PC-3 (cell line): ENCODE measurements at regions not wholly inside any gene's neighbourhood (a gene's known extent, or its start where the extent isn't known, plus 50 kb on each side); places are given as distances from the start of the nearest gene placed in this dataset.

Experiments
- ATAC-seq: fragments of 200-7000 bp; cut with Tn5 transposase; 2 replicates; pipeline ENCODE4 v1.9.1; 2020; ENCODE audit warnings: mild to moderate bottlenecking, moderate library complexity
- BruUV-seq: library from RNA; stranded (reverse); fragments of 400-500 nt; replicated peaks from 2 replicates; lab custom pipeline; 2021; lab: Mats Ljungman, UMichigan
- CTCF ChIA-PET: fragments of 300-600 bp; sonication (Branson Sonifier 250); formaldehyde crosslinking; loops from one replicate; lab custom pipeline; 2022; ENCODE audit warnings: antibody characterized with exemption; lab: Charles Lee
- POLR2A ChIA-PET: fragments of 300-600 bp; sonication (Branson Sonifier 250); formaldehyde crosslinking; loops from one replicate; lab custom pipeline; 2022; ENCODE audit warnings: antibody characterized with exemption; ENCODE audit not compliant: unreplicated experiment; lab: Charles Lee
- DNase-seq: peaks from one replicate; pipeline ENCODE4 v3.0.0-alpha.2; 2015
- H2AFZ ChIP-seq: fragments of 300-600 bp; sonication (generic); 2 replicates; pipeline ENCODE4 v1.6.0; 2016; ENCODE audit warnings: antibody characterized with exemption, low read length
- H3F3A ChIP-seq: fragments of 300-600 bp; sonication (generic); one replicate; pipeline ENCODE4 v1.6.0; 2017; ENCODE audit warnings: antibody characterized with exemption, low read length, control low read depth, mild to moderate bottlenecking; ENCODE audit not compliant: unreplicated experiment
- H3K27ac ChIP-seq: fragments of 300-600 bp; sonication (generic); 2 replicates; pipeline ENCODE4 v1.5.1; 2016; ENCODE audit warnings: mild to moderate bottlenecking, low read length
- H3K27me3 ChIP-seq: fragments of 300-600 bp; sonication (generic); 2 replicates; pipeline ENCODE4 v1.6.1; 2016; ENCODE audit warnings: low read length, mixed read lengths
- H3K36me3 ChIP-seq: fragments of 300-600 bp; sonication (generic); 2 replicates; pipeline ENCODE4 v1.6.1; 2016; ENCODE audit warnings: low read depth, mixed run types, low read length, mixed read lengths
- H3K4me1 ChIP-seq: fragments of 300-600 bp; sonication (generic); 2 replicates; pipeline ENCODE4 v1.5.1; 2016; ENCODE audit warnings: low read length; ENCODE audit not compliant: insufficient read depth
- H3K4me2 ChIP-seq: fragments of 300-600 bp; sonication (generic); 2 replicates; pipeline ENCODE4 v1.6.0; 2016; ENCODE audit warnings: low read length
- H3K4me3 ChIP-seq: fragments of 300-600 bp; sonication (generic); 2 replicates; pipeline ENCODE4 v1.5.1; 2016; ENCODE audit warnings: mild to moderate bottlenecking, low read length, mixed read lengths
- H3K79me2 ChIP-seq: fragments of 300-600 bp; sonication (generic); 2 replicates; pipeline ENCODE4 v1.6.1; 2017; ENCODE audit warnings: low read length, mixed read lengths
- H3K9ac ChIP-seq: fragments of 300-600 bp; sonication (generic); 2 replicates; pipeline ENCODE4 v1.6.0; 2016; ENCODE audit warnings: mild to moderate bottlenecking, low read length
- H3K9me2 ChIP-seq: fragments of 300-600 bp; sonication (generic); replicated peaks from 2 replicates; pipeline ENCODE4 v1.6.1; 2016; ENCODE audit warnings: mixed run types, low read length, mixed read lengths
- H3K9me3 ChIP-seq: fragments of 300-600 bp; sonication (generic); 2 replicates; pipeline ENCODE4 v1.6.1; 2016; ENCODE audit warnings: low read length, mixed read lengths
- H4K20me1 ChIP-seq: fragments of 300-600 bp; sonication (generic); 2 replicates; pipeline ENCODE4 v1.6.1; 2016; ENCODE audit warnings: low read length, mixed read lengths
- CTCF ChIP-seq: fragments of 300-600 bp; sonication (generic); conservative IDR thresholded peaks from 2 replicates; pipeline ENCODE4 v1.5.1; 2017; ENCODE audit warnings: antibody characterized with exemption, low read depth, mild to moderate bottlenecking, low read length
- EZH2 ChIP-seq: fragments of 300-600 bp; sonication (generic); IDR thresholded peaks from one replicate; pipeline ENCODE4 v1.6.1; 2017; ENCODE audit warnings: antibody characterized with exemption, mild to moderate bottlenecking, low read length; ENCODE audit not compliant: unreplicated experiment
- EZH2phosphoT487 ChIP-seq: fragments of 300-600 bp; sonication (generic); IDR thresholded peaks from 2 replicates; pipeline ENCODE4 v1.6.1; 2018; ENCODE audit warnings: mild to moderate bottlenecking, antibody characterized with exemption, low read length, borderline replicate concordance
- intact Hi-C: fragments of 100-400 bp; cut with micrococcal nuclease; formaldehyde crosslinking; loops from 2 replicates; pipeline ENCODE4 v1.9.0; 2023

DNA sequence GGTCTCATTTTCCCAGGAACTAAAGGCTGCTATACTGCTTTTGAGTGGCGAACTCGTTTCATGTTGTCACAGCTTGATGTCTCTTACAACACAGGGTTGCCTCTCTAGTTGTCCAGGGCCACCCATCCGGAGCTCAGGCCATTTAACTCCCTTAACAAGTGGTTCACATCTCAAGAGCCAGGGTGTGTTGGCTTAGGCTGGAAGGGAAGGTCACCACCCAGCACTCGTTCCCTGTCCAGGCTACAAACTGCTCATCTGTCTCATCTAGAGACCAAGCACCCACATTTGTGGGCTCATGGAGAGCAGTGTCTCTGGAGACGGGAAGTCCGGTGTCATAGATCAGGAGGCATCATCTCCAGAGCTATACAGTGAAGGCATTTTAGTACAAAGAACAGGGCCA is 106.8 kb upstream of the EXOC2 start:
- no peaks in the 10 kb centered on the region for H3K9me2 ChIP-seq
- H3K27ac ChIP-seq, result no peak overlapping the region
- CTCF ChIA-PET, result interaction anchor here (0.6 to 1.0 kb wide), 2 partner anchors 581 to 584 kb away, joined by 3 to 5 read pairs; no protein-coding TSS in a partner anchor
- BruUV-seq, result no TSS peak
- H3K4me1 ChIP-seq, result no peaks in the 10 kb centered on the region
- POLR2A ChIA-PET, result no interaction called here
- TF ChIP-seq CTCF (no peak), EZH2phosphoT487 (no peak), EZH2 (no peak)
- intact Hi-C loops, result no loop called here
- no peaks in the 10 kb centered on the region for H3F3A ChIP-seq
- H2AFZ ChIP-seq, result no peak overlapping the region
- DNase-seq (no peak), ATAC-seq (no peak)
- H3K79me2 ChIP-seq, result no peaks in the 10 kb centered on the region
- H3K27me3 ChIP-seq, result peaks cover 87% of the 10 kb centered on the region
- no peak overlapping the region for H3K9ac ChIP-seq
- H3K4me3 ChIP-seq, result no peak overlapping the region
- no peaks in the 10 kb centered on the region for H3K9me3 ChIP-seq
- no peaks in the 10 kb centered on the region for H3K36me3 ChIP-seq
- no peak overlapping the region for H3K4me2 ChIP-seq
- H4K20me1 ChIP-seq, result no peaks in the 10 kb centered on the region

- intact Hi-C loops, result loop anchor here (1.0 to 2.0 kb wide), 4 partner anchors 539 to 639 kb away; no protein-coding TSS in a partner anchor
- H3K4me3 ChIP-seq, result no peak overlapping the region
- H3K9me2 ChIP-seq, result no peaks in the 10 kb centered on the region
- H2AFZ ChIP-seq, result no peak overlapping the region
- H3K27ac ChIP-seq, result no peak overlapping the region
- no TSS peak for BruUV-seq
- H3K36me3 ChIP-seq, result no peaks in the 10 kb centered on the region
- peaks cover 87% of the 10 kb centered on the region for H3K27me3 ChIP-seq
- H3K4me2 ChIP-seq, result no peak overlapping the region
- TF ChIP-seq CTCF (peak; percentile 85), EZH2 (no peak), EZH2phosphoT487 (no peak)
- POLR2A ChIA-PET, result no interaction called here
- DNase-seq (peak; percentile 66), ATAC-seq (peak; percentile 70)
- H3F3A ChIP-seq, result no peaks in the 10 kb centered on the region
- H3K4me1 ChIP-seq, result no peaks in the 10 kb centered on the region
- no peaks in the 10 kb centered on the region for H3K79me2 ChIP-seq
- H3K9ac ChIP-seq, result no peak overlapping the region
- no peaks in the 10 kb centered on the region for H3K9me3 ChIP-seq
- CTCF ChIA-PET, result no interaction called here
- no peaks in the 10 kb centered on the region for H4K20me1 ChIP-seq
Observed at GRCh38 chr6:797479-798077, 104.6 kb upstream of the EXOC2 start.

DNA sequence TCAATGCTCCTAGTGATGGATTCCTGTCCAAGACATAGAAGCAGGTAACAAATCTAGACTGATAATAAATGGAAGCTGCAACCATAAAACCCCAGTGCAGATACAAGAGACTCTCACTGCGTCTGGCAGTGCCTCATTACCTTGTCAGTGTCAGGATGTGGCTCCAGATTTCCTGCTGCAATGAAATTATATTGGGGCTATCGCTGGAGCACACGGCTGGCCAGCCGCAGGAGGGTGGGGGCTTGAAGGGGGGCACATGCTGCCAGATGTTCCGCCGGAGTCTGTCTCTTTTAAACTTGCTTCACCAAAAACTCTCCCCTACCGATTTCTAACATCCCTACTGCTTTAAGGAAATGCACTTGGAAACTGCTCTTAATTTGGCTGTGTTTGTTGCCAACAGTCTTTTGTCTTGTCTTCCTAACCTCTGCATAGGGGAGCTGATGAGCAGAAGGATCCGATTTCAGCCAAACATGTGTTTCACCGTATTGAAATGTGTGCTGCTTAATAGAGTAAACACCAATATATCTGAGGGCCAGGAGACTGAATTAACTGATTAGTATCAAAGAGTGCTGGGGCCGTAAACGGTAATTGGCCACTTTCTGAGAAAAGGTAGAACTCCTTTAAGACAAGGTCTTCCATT is 102.2 kb upstream of the EXOC2 start:
- Histone ChIP-seq H3K9me2 (no peaks in the 10 kb centered on the region), H4K20me1 (no peaks in the 10 kb centered on the region), H3K9ac (no peak overlapping the region), H3K4me3 (no peak overlapping the region), H3K79me2 (no peaks in the 10 kb centered on the region), H3K27ac (no peak overlapping the region), H3K36me3 (no peaks in the 10 kb centered on the region), H3K9me3 (no peaks in the 10 kb centered on the region), H2AFZ (no peak overlapping the region), H3K27me3 (peaks cover 87% of the 10 kb centered on the region), H3F3A (no peaks in the 10 kb centered on the region), H3K4me1 (no peaks in the 10 kb centered on the region), H3K4me2 (no peak overlapping the region)
- no TSS peak for BruUV-seq
- ChIA-PET POLR2A (no interaction called here), CTCF (interaction anchor here (0.5 kb wide), 1 partner anchor 173 kb away, joined by 4 read pairs; no protein-coding TSS in a partner anchor)
- ATAC-seq (no peak), DNase-seq (no peak)
- intact Hi-C loops, result no loop called here
- no peak for TF ChIP-seq EZH2
- no peak for TF ChIP-seq CTCF
- no peak for TF ChIP-seq EZH2phosphoT487
